AG04449 (cell line): ENCODE measurements at regions not wholly inside any gene's neighbourhood (a gene's known extent, or its start where the extent isn't known, plus 50 kb on each side); places are given as distances from the start of the nearest gene placed in this dataset.

Experiments used
- CTCF ChIA-PET: fragments of 350-600 bp; formaldehyde crosslinking; extraction: SDS; loops from one replicate; lab custom pipeline; 2021; ENCODE audit warnings: antibody characterized with exemption; lab: Yijun Ruan, JAX
- POLR2A ChIA-PET: fragments of 400-600, 350-600 bp; formaldehyde crosslinking; extraction: SDS; loops from one replicate; lab custom pipeline; 2020; ENCODE audit warnings: antibody characterized with exemption, inconsistent platforms; lab: Yijun Ruan, JAX
- DNase-seq: peaks from one replicate; pipeline ENCODE4 v3.0.0-alpha.2; 2010; ENCODE audit warnings: low read depth, low spot score
- H3K4me3 ChIP-seq: 2 replicates; pipeline ENCODE4 v1.5.1; 2011; ENCODE audit warnings: low read depth, mild to moderate bottlenecking, control low read depth, low read length
- TF ChIP-seq, protein P1 (sequence below): IDR thresholded peaks from one replicate; pipeline ENCODE4 v1.5.1; 2011; ENCODE audit warnings: mild to moderate bottlenecking, moderate library complexity, low read length, control low read depth, inconsistent platforms; ENCODE audit not compliant: insufficient read depth; ENCODE audit errors: missing control alignments

- TF ChIP-seq, protein P1, sequence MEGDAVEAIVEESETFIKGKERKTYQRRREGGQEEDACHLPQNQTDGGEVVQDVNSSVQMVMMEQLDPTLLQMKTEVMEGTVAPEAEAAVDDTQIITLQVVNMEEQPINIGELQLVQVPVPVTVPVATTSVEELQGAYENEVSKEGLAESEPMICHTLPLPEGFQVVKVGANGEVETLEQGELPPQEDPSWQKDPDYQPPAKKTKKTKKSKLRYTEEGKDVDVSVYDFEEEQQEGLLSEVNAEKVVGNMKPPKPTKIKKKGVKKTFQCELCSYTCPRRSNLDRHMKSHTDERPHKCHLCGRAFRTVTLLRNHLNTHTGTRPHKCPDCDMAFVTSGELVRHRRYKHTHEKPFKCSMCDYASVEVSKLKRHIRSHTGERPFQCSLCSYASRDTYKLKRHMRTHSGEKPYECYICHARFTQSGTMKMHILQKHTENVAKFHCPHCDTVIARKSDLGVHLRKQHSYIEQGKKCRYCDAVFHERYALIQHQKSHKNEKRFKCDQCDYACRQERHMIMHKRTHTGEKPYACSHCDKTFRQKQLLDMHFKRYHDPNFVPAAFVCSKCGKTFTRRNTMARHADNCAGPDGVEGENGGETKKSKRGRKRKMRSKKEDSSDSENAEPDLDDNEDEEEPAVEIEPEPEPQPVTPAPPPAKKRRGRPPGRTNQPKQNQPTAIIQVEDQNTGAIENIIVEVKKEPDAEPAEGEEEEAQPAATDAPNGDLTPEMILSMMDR: no peak
- CTCF ChIA-PET: no interaction called here
- POLR2A ChIA-PET: no interaction called here
These were observed 77.5 kb upstream of the HMHB1 start for GRCh38 chr5:143734456-143734780.

GRCh38 chr5:143733665-143734455 is 78.1 kb upstream of the HMHB1 start:
- POLR2A ChIA-PET: no interaction called here
- peak; percentile 51 for DNase-seq
- TF ChIP-seq, protein P1: no peak
- CTCF ChIA-PET: no interaction called here
- no peak overlapping the region for H3K4me3 ChIP-seq

More at GRCh38 chr5:143734456-143734780, 77.5 kb upstream of the HMHB1 start:
- no peak overlapping the region for H3K4me3 ChIP-seq
- no peak for DNase-seq

- POLR2A ChIA-PET: no interaction called here
These were observed 79.6 kb upstream of the HMHB1 start for GRCh38 chr5:143732402-143732801.

GRCh38 chr5:143730112-143730801 is 81.7 kb upstream of the HMHB1 start:
- CTCF ChIA-PET: no interaction called here
- no peak overlapping the region for H3K4me3 ChIP-seq
- TF ChIP-seq, protein P1: no peak
- POLR2A ChIA-PET: no interaction called here
- no peak for DNase-seq

More at GRCh38 chr5:143732402-143732801, 79.6 kb upstream of the HMHB1 start:
- DNase-seq: no peak
- no peak overlapping the region for H3K4me3 ChIP-seq
- TF ChIP-seq, protein P1: no peak
- CTCF ChIA-PET: no interaction called here

- TF ChIP-seq, protein P1: no peak
- ChIA-PET POLR2A (no interaction called here), CTCF (no interaction called here)
- DNase-seq: no peak
- no peak overlapping the region for H3K4me3 ChIP-seq
These were observed 82.5 kb upstream of the HMHB1 start for GRCh38 chr5:143729334-143729946.

DNA sequence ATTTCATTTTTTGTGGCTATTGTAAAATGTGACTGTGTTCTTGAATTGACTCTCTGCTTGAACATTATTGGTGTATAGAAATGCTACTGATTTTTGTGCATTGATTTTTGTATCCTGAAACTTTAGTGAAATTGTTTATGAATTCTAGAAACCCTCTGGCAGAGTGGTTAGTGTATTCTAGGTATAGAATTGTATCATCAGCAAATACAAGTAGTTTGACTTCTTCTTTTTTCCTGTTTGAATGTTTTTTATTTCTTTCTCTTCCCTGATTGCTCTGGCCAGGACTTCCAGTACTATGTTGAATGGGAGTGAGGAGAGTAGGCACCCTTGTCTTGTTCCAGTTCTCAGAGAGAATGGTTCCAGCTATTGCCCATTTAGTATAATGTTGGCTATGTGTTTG is 88.8 kb upstream of the HMHB1 start:
- CTCF ChIA-PET: interaction anchor here (1.2 kb wide), 1 partner anchor 21 kb away, joined by 3 read pairs; no protein-coding TSS in a partner anchor
- no peak overlapping the region for H3K4me3 ChIP-seq

More for the DNA sequence above, 88.8 kb upstream of the HMHB1 start:
- POLR2A ChIA-PET: no interaction called here
- DNase-seq: no peak
- TF ChIP-seq, protein P1: no peak
